SK-N-SH (cell line): ENCODE measurements at regions not wholly inside any gene's neighbourhood (a gene's known extent, or its start where the extent isn't known, plus 50 kb on each side); places are given as distances from the start of the nearest gene placed in this dataset.

ENCODE experiments used
- CTCF ChIA-PET: fragments of 300-600, 350-600 bp; formaldehyde crosslinking; extraction: SDS; loops from one replicate; lab custom pipeline; 2021; lab: Yijun Ruan, JAX
- POLR2A ChIA-PET: fragments of 350-600 bp; sonication (Branson Sonifier 250); formaldehyde crosslinking; extraction: SDS; loops from one replicate; lab custom pipeline; 2020; ENCODE audit warnings: antibody characterized with exemption, inconsistent platforms; lab: Yijun Ruan, JAX
- DNase-seq: peaks from one replicate; pipeline ENCODE4 v3.0.0; 2012
- H2AFZ ChIP-seq: fragments of 200-600 bp; sonication (generic); 2 replicates; pipeline ENCODE4 v1.8.1; 2016; ENCODE audit warnings: antibody characterized with exemption, mild to moderate bottlenecking, low read depth
- H3F3A ChIP-seq: fragments of 200-600 bp; sonication (generic); replicated peaks from 2 replicates; pipeline ENCODE3; 2016; ENCODE audit warnings: antibody characterized with exemption, mild to moderate bottlenecking; ENCODE audit not compliant: insufficient read depth
- H3K27ac ChIP-seq, 2 experiments: fragments of 200-500 bp in 1 of 2; fragments of 200-600 bp in 1 of 2; sonication (Bioruptor generic) in 1 of 2; sonication (generic), shearing (Covaris generic) in 1 of 2; 2 replicates each; pipeline versions ENCODE4 v1.5.1 to v1.6.1; 2014 to 2016; ENCODE audit warnings: low read depth in 2 of 2, inconsistent platforms in 1 of 2, low read length in 1 of 2, mild to moderate bottlenecking in 1 of 2, mixed read lengths in 1 of 2
- H3K27me3 ChIP-seq: fragments of 200-600 bp; sonication (generic), shearing (Covaris generic); 2 replicates; pipeline ENCODE4 v1.6.1; 2016; ENCODE audit warnings: mixed run types; ENCODE audit not compliant: insufficient read depth
- H3K36me3 ChIP-seq, 2 experiments: fragments of 200-500 bp in 1 of 2; fragments of 200-600 bp in 1 of 2; sonication (Bioruptor generic) in 1 of 2; sonication (generic) in 1 of 2; replicated peaks in 1 of 2; 2 replicates each; pipeline versions ENCODE3 to v1.5.1; 2014 to 2016; ENCODE audit warnings: low read length in 1 of 2, mild to moderate bottlenecking in 1 of 2; ENCODE audit not compliant: insufficient read depth in 2 of 2, control insufficient read depth in 1 of 2
- H3K4me1 ChIP-seq, 2 experiments: fragments of 200-500 bp in 1 of 2; fragments of 200-600 bp in 1 of 2; sonication (Bioruptor generic) in 1 of 2; sonication (generic), shearing (Covaris generic) in 1 of 2; 2 replicates each; pipeline versions ENCODE4 v1.5.1 to v1.6.1; 2014 to 2016; ENCODE audit warnings: low read depth in 1 of 2, low read length in 1 of 2, mixed run types in 1 of 2; ENCODE audit not compliant: insufficient read depth in 2 of 2, control insufficient read depth in 1 of 2
- H3K4me2 ChIP-seq: fragments of 200-600 bp; sonication (generic), shearing (Covaris generic); 2 replicates; pipeline ENCODE4 v1.6.1; 2017; ENCODE audit warnings: mixed run types
- H3K4me3 ChIP-seq, 2 experiments: fragments of 200-500 bp in 1 of 2; fragments of 200-600 bp in 1 of 2; sonication (Bioruptor generic) in 1 of 2; sonication (generic), shearing (Covaris generic) in 1 of 2; 2 replicates each; pipeline versions ENCODE4 v1.5.1 to v1.8.1; 2014 to 2016; ENCODE audit warnings: low read depth in 2 of 2, inconsistent platforms in 1 of 2, low read length in 1 of 2, mild to moderate bottlenecking in 1 of 2, mixed read lengths in 1 of 2, moderate library complexity in 1 of 2
- H3K79me2 ChIP-seq: fragments of 200-600 bp; sonication (generic); 2 replicates; pipeline ENCODE4 v1.8.1; 2017; ENCODE audit warnings: mild to moderate bottlenecking; ENCODE audit not compliant: insufficient read depth
- H3K9ac ChIP-seq: fragments of 200-600 bp; sonication (generic); 2 replicates; pipeline ENCODE4 v1.6.1; 2017; ENCODE audit warnings: mixed run types
- H3K9me2 ChIP-seq: fragments of 200-600 bp; sonication (generic); 2 replicates; pipeline ENCODE4 v1.6.1; 2017; ENCODE audit warnings: mixed run types
- H3K9me3 ChIP-seq: fragments of 200-600 bp; sonication (generic); 2 replicates; pipeline ENCODE4 v1.6.1; 2017; ENCODE audit warnings: mixed run types, mild to moderate bottlenecking, moderate library complexity
- H4K20me1 ChIP-seq: fragments of 200-600 bp; sonication (generic); 2 replicates; pipeline ENCODE4 v1.6.1; 2017; ENCODE audit warnings: mild to moderate bottlenecking, mixed run types; ENCODE audit not compliant: insufficient read depth
- CTCF ChIP-seq: fragments of 200-600 bp; sonication (generic); IDR thresholded peaks from 2 replicates; pipeline ENCODE4 v1.6.1; 2017; ENCODE audit warnings: antibody characterized with exemption, mild to moderate bottlenecking, moderate library complexity
- ELF1 ChIP-seq: IDR thresholded peaks from 2 replicates; pipeline ENCODE4 v1.4.0; 2012
- EP300 ChIP-seq, 2 experiments: IDR thresholded peaks; 2 replicates each; pipeline versions ENCODE4 v1.4.0 to v1.6.1; 2012; ENCODE audit warnings: borderline replicate concordance in 1 of 2, low read depth in 1 of 2, low read length in 1 of 2
- EZH2phosphoT487 ChIP-seq: fragments of 200-600 bp; sonication (generic); IDR thresholded peaks from 2 replicates; pipeline ENCODE4 v1.6.1; 2017; ENCODE audit warnings: low read depth, mixed run types, mild to moderate bottlenecking, antibody characterized with exemption, moderate library complexity, borderline replicate concordance
- FOXJ3 ChIP-seq: sonication (generic); formaldehyde crosslinking; IDR thresholded peaks from 2 replicates; pipeline ENCODE4 v1.5.1; 2020; ENCODE audit warnings: mild to moderate bottlenecking, missing genetic modification reagents
- FOXM1 ChIP-seq: IDR thresholded peaks from 2 replicates; pipeline ENCODE4 v1.4.0; 2012; ENCODE audit warnings: low read depth, mild to moderate bottlenecking
- GATA2 ChIP-seq: sonication (generic); formaldehyde crosslinking; IDR thresholded peaks from 2 replicates; pipeline ENCODE4 v1.5.0; 2020; ENCODE audit warnings: mild to moderate bottlenecking, missing genetic modification reagents
- JUND ChIP-seq: IDR thresholded peaks from 2 replicates; pipeline ENCODE4 v1.4.0; 2012
- MAX ChIP-seq: IDR thresholded peaks from 2 replicates; pipeline ENCODE4 v1.4.0; 2012; ENCODE audit warnings: low read depth
- MEF2A ChIP-seq: IDR thresholded peaks from 2 replicates; pipeline ENCODE4 v1.4.0; 2012; ENCODE audit warnings: low read depth, borderline replicate concordance
- MXI1 ChIP-seq: IDR thresholded peaks from 2 replicates; pipeline ENCODE4 v1.6.1; 2012; ENCODE audit warnings: mild to moderate bottlenecking, low read depth, low read length, improper control_type of control experiment
- POLR2AphosphoS5 ChIP-seq: IDR thresholded peaks from 2 replicates; pipeline ENCODE4 v1.6.1; 2012; ENCODE audit warnings: low read depth, low read length
- RCOR1 ChIP-seq: fragments of 150-350 bp; IDR thresholded peaks from 2 replicates; pipeline ENCODE4 v1.6.1; 2017; ENCODE audit warnings: antibody characterized with exemption, low read length
- RXRA ChIP-seq: IDR thresholded peaks from 2 replicates; pipeline ENCODE4 v1.4.0; 2012; ENCODE audit warnings: low read depth, mild to moderate bottlenecking, borderline replicate concordance
- SIN3A ChIP-seq: IDR thresholded peaks from 2 replicates; pipeline ENCODE4 v1.6.1; 2012; ENCODE audit warnings: low read depth, mild to moderate bottlenecking, low read length, moderate library complexity, borderline replicate concordance
- SMC3 ChIP-seq: IDR thresholded peaks from 2 replicates; pipeline ENCODE4 v1.6.1; 2012; ENCODE audit warnings: low read depth, low read length, improper control_type of control experiment
- TCF12 ChIP-seq: IDR thresholded peaks from 2 replicates; pipeline ENCODE4 v1.4.0; 2012
- TEAD4 ChIP-seq: IDR thresholded peaks from 2 replicates; pipeline ENCODE4 v1.4.0; 2012; ENCODE audit warnings: mild to moderate bottlenecking, borderline replicate concordance; ENCODE audit not compliant: insufficient read depth
- USF1 ChIP-seq: IDR thresholded peaks from 2 replicates; pipeline ENCODE4 v1.4.0; 2012; ENCODE audit warnings: low read depth, borderline replicate concordance
- WGBS: methylation state at CpG from one replicate; pipeline ENCODE4 v1.1.6; 2017; ENCODE audit warnings: low lambda C conversion rate; 5-methylcytosine and 5-hydroxymethylcytosine counted together

GRCh38 chrX:23483396-23483795 is 148.7 kb downstream of the PTCHD1 start:
- Histone ChIP-seq H3K9ac (no peak overlapping the region), H3K27me3 (no peaks in the 10 kb centered on the region), H3K79me2 (no peaks in the 10 kb centered on the region), H3K4me3 (no peak overlapping the region), H4K20me1 (no peaks in the 10 kb centered on the region), H3K27ac (no peak overlapping the region), H3K4me1 (no peaks in the 10 kb centered on the region), H3K36me3 (no peaks in the 10 kb centered on the region), H3K9me3 (no peaks in the 10 kb centered on the region), H3K9me2 (no peaks in the 10 kb centered on the region), H3F3A (no peaks in the 10 kb centered on the region), H3K4me2 (no peak overlapping the region), H2AFZ (no peak overlapping the region)
- POLR2A ChIA-PET, result no interaction called here
- CTCF ChIA-PET, result no interaction called here
- no peak for DNase-seq
- TF ChIP-seq ELF1, result no peak
- no peak for TF ChIP-seq GATA2 (CRISPR knock-in tag)
- TF ChIP-seq MEF2A, result no peak
- TF ChIP-seq EP300 (IDR thresholded peaks at IDR 0.05; ENCODE audit: borderline replicate concordance in 1 of 2, low read depth in 1 of 2, low read length in 1 of 2), result no peak
- no peak for TF ChIP-seq POLR2AphosphoS5
- TF ChIP-seq RCOR1, result no peak
- TF ChIP-seq FOXM1, result no peak
- TF ChIP-seq EZH2phosphoT487, result no peak
- WGBS, result 22% methylated on average over 3 of the region's 3 CpGs

- Histone ChIP-seq H3K79me2 (no peaks in the 10 kb centered on the region), H3K4me3 (no peak overlapping the region), H4K20me1 (no peaks in the 10 kb centered on the region), H3K9me3 (no peaks in the 10 kb centered on the region), H3K9me2 (no peaks in the 10 kb centered on the region), H3K4me1 (no peaks in the 10 kb centered on the region), H3K4me2 (no peak overlapping the region), H3K36me3 (no peaks in the 10 kb centered on the region), H3K27me3 (no peaks in the 10 kb centered on the region), H2AFZ (no peak overlapping the region), H3K9ac (no peak overlapping the region), H3F3A (no peaks in the 10 kb centered on the region), H3K27ac (no peak overlapping the region)
- TF ChIP-seq USF1 (no peak), TCF12 (0 out of 2 replicates have a peak, but pooled peaks have one; percentile 7)
- DNase-seq, result no peak
- 13% methylated on average over 3 of the region's 3 CpGs for WGBS
- ChIA-PET POLR2A (no interaction called here), CTCF (interaction anchor here (1.0 to 1.1 kb wide), 2 partner anchors 10 to 60 kb away, joined by 3 to 8 read pairs; no protein-coding TSS in a partner anchor)
Observed at GRCh38 chrX:23493941-23494374, 159.3 kb downstream of the PTCHD1 start.

- ChIA-PET POLR2A (no interaction called here), CTCF (interaction anchor here (1.1 kb wide), 1 partner anchor 59 kb away, joined by 3 read pairs; no protein-coding TSS in a partner anchor)
- Histone ChIP-seq H3K4me1 (no peaks in the 10 kb centered on the region), H4K20me1 (no peaks in the 10 kb centered on the region), H3F3A (no peaks in the 10 kb centered on the region), H3K27me3 (no peaks in the 10 kb centered on the region), H3K9ac (no peak overlapping the region), H3K4me2 (no peak overlapping the region), H3K9me2 (no peaks in the 10 kb centered on the region), H3K36me3 (no peaks in the 10 kb centered on the region), H3K9me3 (no peaks in the 10 kb centered on the region), H3K79me2 (no peaks in the 10 kb centered on the region), H3K27ac (no peak overlapping the region), H2AFZ (no peak overlapping the region), H3K4me3 (no peak overlapping the region)
- DNase-seq, result no peak
- 41% methylated on average over 12 of the region's 12 CpGs for WGBS
- TF ChIP-seq CTCF (no peak), FOXJ3 (CRISPR knock-in tag) (no peak), TEAD4 (no peak), SIN3A (no peak), USF1 (no peak), FOXM1 (no peak), GATA2 (CRISPR knock-in tag) (no peak), POLR2AphosphoS5 (no peak), SMC3 (no peak), MXI1 (no peak), EP300 (IDR thresholded peaks at IDR 0.05; ENCODE audit: borderline replicate concordance in 1 of 2, low read depth in 1 of 2, low read length in 1 of 2) (no peak), JUND (no peak), MAX (no peak), RXRA (no peak), EZH2phosphoT487 (no peak)
Observed at GRCh38 chrX:23494741-23495140, 160.1 kb downstream of the PTCHD1 start.
